GM12878 (cell line): ENCODE measurements at regions not wholly inside any gene's neighbourhood (a gene's known extent, or its start where the extent isn't known, plus 50 kb on each side); places are given as distances from the start of the nearest gene placed in this dataset.
A peak's percentile ranks its signal among the peaks of the same experiment; 100 is the strongest.

Experiments
- ATAC-seq: fragments of 200-7000 bp; cut with Tn5 transposase; 3 replicates; pipeline ENCODE4 v1.9.1; 2020; ENCODE audit warnings: mild to moderate bottlenecking, moderate library complexity
- BruUV-seq: library from RNA; stranded (reverse); fragments of 400-500 nt; replicated peaks from 2 replicates; lab custom pipeline; 2021; lab: Mats Ljungman, UMichigan
- CTCF ChIA-PET: fragments of 300-600 bp; sonication (Branson Sonifier 250); formaldehyde crosslinking; extraction: SDS; loops from one replicate; lab custom pipeline; 2021; ENCODE audit warnings: inconsistent platforms; lab: Yijun Ruan, JAX
- POLR2A ChIA-PET: fragments of 350-600 bp; formaldehyde crosslinking; extraction: SDS; loops from one replicate; lab custom pipeline; 2021; ENCODE audit warnings: inconsistent platforms; lab: Charles Lee
- RAD21 ChIA-PET: fragments of 300-600 bp; sonication (Branson Sonifier 250); formaldehyde crosslinking; loops from one replicate; lab custom pipeline; 2023; ENCODE audit warnings: antibody characterized with exemption; ENCODE audit not compliant: unreplicated experiment; lab: Charles Lee
- SMC1A ChIA-PET: fragments of 300-600 bp; sonication (Branson Sonifier 250); formaldehyde crosslinking; loops from one replicate; lab custom pipeline; 2023; ENCODE audit not compliant: unreplicated experiment, uncharacterized antibody; lab: Charles Lee
- DNase-seq: peaks from one replicate; pipeline ENCODE4 v3.0.0-alpha.2; 2011; ENCODE audit warnings: low read depth, low spot score
- FAIRE-seq: peaks from 3 replicates; lab custom pipeline; 2011; peaks lifted over from hg19 to GRCh38; lab: Jason Lieb, UNC
- H2AFZ ChIP-seq: 2 replicates; pipeline ENCODE4 v1.6.0; 2011; ENCODE audit warnings: low read depth, low read length, control low read depth; ENCODE audit not compliant: control insufficient read depth
- H3K27ac ChIP-seq: 2 replicates; pipeline ENCODE4 v1.5.1; 2011; ENCODE audit warnings: control low read depth; ENCODE audit not compliant: control insufficient read depth, insufficient read depth
- H3K27me3 ChIP-seq, 2 experiments: replicated peaks in 1 of 2; 2 replicates each; pipeline versions ENCODE4 v1.6.0 to v1.6.1; 2011; ENCODE audit warnings: low read length in 1 of 2; ENCODE audit not compliant: control insufficient read depth in 2 of 2, insufficient read depth in 2 of 2
- H3K36me3 ChIP-seq, 2 experiments: 2 replicates each; pipeline ENCODE4 v1.5.1; 2011; ENCODE audit warnings: low read length in 1 of 2; ENCODE audit not compliant: control insufficient read depth in 2 of 2, insufficient read depth in 2 of 2
- H3K4me1 ChIP-seq: 2 replicates; pipeline ENCODE4 v1.6.1; 2011; ENCODE audit warnings: mild to moderate bottlenecking, low read length, moderate library complexity, mixed read lengths; ENCODE audit not compliant: control insufficient read depth, insufficient read depth
- H3K4me2 ChIP-seq: 2 replicates; pipeline ENCODE4 v1.6.0; 2011; ENCODE audit warnings: control low read depth; ENCODE audit not compliant: control insufficient read depth, insufficient read depth
- H3K4me3 ChIP-seq: fragments of 200-600 bp; sonication (generic); 2 replicates; pipeline ENCODE4 v1.5.1; 2016
- H3K79me2 ChIP-seq: 2 replicates; pipeline ENCODE4 v1.6.0; 2011; ENCODE audit warnings: low read length; ENCODE audit not compliant: control insufficient read depth, insufficient read depth
- H3K9ac ChIP-seq: 2 replicates; pipeline ENCODE4 v1.8.0; 2011; ENCODE audit warnings: low read length, control low read depth, mixed read lengths; ENCODE audit not compliant: control insufficient read depth, insufficient read depth
- H3K9me3 ChIP-seq: replicated peaks from 3 replicates; pipeline ENCODE4 v1.5.1; 2011; ENCODE audit warnings: mild to moderate bottlenecking, low read length; ENCODE audit not compliant: control insufficient read depth, insufficient read depth
- H4K20me1 ChIP-seq: 2 replicates; pipeline ENCODE4 v1.6.0; 2011; ENCODE audit not compliant: control insufficient read depth, insufficient read depth
- CHD1 ChIP-seq: IDR thresholded peaks from 2 replicates; pipeline ENCODE4 v1.6.1; 2012; ENCODE audit warnings: low read depth, low read length, improper control_type of control experiment
- CUX1 ChIP-seq: IDR thresholded peaks from 2 replicates; pipeline ENCODE4 v1.6.1; 2012; ENCODE audit warnings: improper control_type of control experiment, low read depth, low read length; ENCODE audit not compliant: insufficient replicate concordance
- GABPA ChIP-seq: IDR thresholded peaks from 2 replicates; pipeline ENCODE4 v1.6.1; 2014; ENCODE audit warnings: antibody characterized with exemption, low read depth, mild to moderate bottlenecking, inconsistent platforms
- IRF3 ChIP-seq: fragments of 450-650 bp; IDR thresholded peaks from 2 replicates; pipeline ENCODE4 v1.6.1; 2014; ENCODE audit warnings: mild to moderate bottlenecking
- RUNX3 ChIP-seq: IDR thresholded peaks from 2 replicates; pipeline ENCODE4 v1.6.1; 2012; ENCODE audit warnings: low read length, inconsistent platforms
- SMAD5 ChIP-seq: IDR thresholded peaks from 2 replicates; pipeline ENCODE4 v1.6.1; 2016; ENCODE audit warnings: antibody characterized with exemption, low read depth
- SMARCA5 ChIP-seq: fragments of 450-650 bp; IDR thresholded peaks from 2 replicates; pipeline ENCODE4 v1.6.1; 2017; ENCODE audit warnings: mild to moderate bottlenecking
- SMC3 ChIP-seq: IDR thresholded peaks from 2 replicates; pipeline ENCODE4 v1.6.1; 2011; ENCODE audit warnings: low read length, improper control_type of control experiment, borderline replicate concordance
- STAT3 ChIP-seq: IDR thresholded peaks from 2 replicates; pipeline ENCODE4 v1.6.1; 2011; ENCODE audit warnings: low read depth, low read length, improper control_type of control experiment
- ZNF384 ChIP-seq: IDR thresholded peaks from 2 replicates; pipeline ENCODE4 v1.6.1; 2012; ENCODE audit warnings: low read depth, mild to moderate bottlenecking, low read length, improper control_type of control experiment, borderline replicate concordance
- ZNF687 ChIP-seq: fragments of 450-650 bp; IDR thresholded peaks from 2 replicates; pipeline ENCODE4 v1.6.1; 2017; ENCODE audit warnings: mild to moderate bottlenecking, moderate library complexity
- WGBS: methylation state at CpG from one replicate; pipeline ENCODE4 v1.1.6; 2016; ENCODE audit warnings: low lambda C conversion rate; ENCODE audit not compliant: insufficient replicate concordance, insufficient coverage; ENCODE audit errors: missing lambda C conversion rate; 5-methylcytosine and 5-hydroxymethylcytosine counted together
- in situ Hi-C: fragments of 300-500 bp; cut with MboI; formaldehyde crosslinking; loops from 9 replicates; pipeline ENCODE4 v1.14.3; 2018; ENCODE audit warnings: mixed read lengths
- intact Hi-C: fragments of 100-400 bp; cut with micrococcal nuclease; formaldehyde crosslinking; loops from one replicate; pipeline ENCODE4 v1.14.2; 2022; ENCODE audit not compliant: unreplicated experiment

GRCh38 chr18:62658028-62658427 is 57.3 kb upstream of the PHLPP1 start (continued):
- TF ChIP-seq CHD1 (no peak), ZNF687 (no peak), GABPA (no peak), RUNX3 (no peak)

- RAD21 ChIA-PET = no interaction called here
- TF ChIP-seq SMAD5 (no peak), SMARCA5 (no peak), STAT3 (no peak), ZNF384 (no peak), IRF3 (no peak), CUX1 (no peak), SMC3 (0 out of 2 replicates have a peak, but pooled peaks have one; percentile 6)
These were observed 55.6 kb upstream of the PHLPP1 start for GRCh38 chr18:62659698-62660097.

More at GRCh38 chr18:62659698-62660097, 55.6 kb upstream of the PHLPP1 start:
- ATAC-seq (peak; percentile 32; the same call in 1 of the 3 replicates), DNase-seq (no peak), FAIRE-seq (no peak)
- CTCF ChIA-PET = interaction anchor here (0.6 to 0.7 kb wide), 2 partner anchors 21 to 197 kb away, joined by 3 read pairs; no protein-coding TSS in a partner anchor
- H3K9me3 ChIP-seq = no peaks in the 10 kb centered on the region
- intact Hi-C loops = no loop called here
- POLR2A ChIA-PET = no interaction called here
- H2AFZ ChIP-seq = no peak overlapping the region
- 50% methylated on average over 2 of the region's 2 CpGs for WGBS
- SMC1A ChIA-PET = interaction anchor here (0.8 kb wide), 1 partner anchor 299 kb away, joined by 4 read pairs; no protein-coding TSS in a partner anchor
- in situ Hi-C loops = no loop called here
- no peaks in the 10 kb centered on the region for H3K36me3 ChIP-seq
- BruUV-seq = no TSS peak
- no peaks in the 10 kb centered on the region for H3K79me2 ChIP-seq
- H3K27me3 ChIP-seq = no peaks in the 10 kb centered on the region
- no peak overlapping the region for H3K4me2 ChIP-seq
- H4K20me1 ChIP-seq = no peaks in the 10 kb centered on the region
- no peak overlapping the region for H3K4me3 ChIP-seq
- H3K9ac ChIP-seq = no peak overlapping the region
- H3K4me1 ChIP-seq = peaks cover 12% of the 10 kb centered on the region
- H3K27ac ChIP-seq = no peak overlapping the region
